ENCODE measurements at regions not wholly inside any gene's neighbourhood (a gene's known extent, or its start where the extent isn't known, plus 50 kb on each side); places are given as distances from the start of the nearest gene placed in this dataset.

DNA sequence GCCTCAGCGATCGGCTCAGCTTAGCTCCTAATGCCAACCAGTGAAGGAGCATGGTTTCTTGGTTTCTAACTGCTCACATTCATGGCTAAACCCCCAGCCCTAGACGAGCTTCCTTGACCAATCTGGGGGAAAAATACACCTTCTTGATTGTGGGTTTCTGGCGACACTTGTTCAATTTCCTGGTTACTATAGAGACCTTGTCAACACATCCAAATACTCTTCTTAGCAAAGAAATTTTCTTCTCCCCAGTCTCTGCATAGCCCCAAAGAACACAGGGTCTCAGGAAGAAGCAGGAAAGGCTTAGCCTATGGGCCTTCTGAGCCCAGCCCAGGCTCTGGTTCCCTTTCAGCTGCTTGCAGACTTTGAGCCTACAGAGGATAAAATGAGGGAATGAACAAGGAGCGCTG, 88.5 kb upstream of the SYT13 start:
- TF ChIP-seq, protein P1, sequence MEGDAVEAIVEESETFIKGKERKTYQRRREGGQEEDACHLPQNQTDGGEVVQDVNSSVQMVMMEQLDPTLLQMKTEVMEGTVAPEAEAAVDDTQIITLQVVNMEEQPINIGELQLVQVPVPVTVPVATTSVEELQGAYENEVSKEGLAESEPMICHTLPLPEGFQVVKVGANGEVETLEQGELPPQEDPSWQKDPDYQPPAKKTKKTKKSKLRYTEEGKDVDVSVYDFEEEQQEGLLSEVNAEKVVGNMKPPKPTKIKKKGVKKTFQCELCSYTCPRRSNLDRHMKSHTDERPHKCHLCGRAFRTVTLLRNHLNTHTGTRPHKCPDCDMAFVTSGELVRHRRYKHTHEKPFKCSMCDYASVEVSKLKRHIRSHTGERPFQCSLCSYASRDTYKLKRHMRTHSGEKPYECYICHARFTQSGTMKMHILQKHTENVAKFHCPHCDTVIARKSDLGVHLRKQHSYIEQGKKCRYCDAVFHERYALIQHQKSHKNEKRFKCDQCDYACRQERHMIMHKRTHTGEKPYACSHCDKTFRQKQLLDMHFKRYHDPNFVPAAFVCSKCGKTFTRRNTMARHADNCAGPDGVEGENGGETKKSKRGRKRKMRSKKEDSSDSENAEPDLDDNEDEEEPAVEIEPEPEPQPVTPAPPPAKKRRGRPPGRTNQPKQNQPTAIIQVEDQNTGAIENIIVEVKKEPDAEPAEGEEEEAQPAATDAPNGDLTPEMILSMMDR (conservative IDR thresholded peaks at IDR 0.05): no peak
- no peak for TF ChIP-seq ZFX (IDR thresholded peaks at IDR 0.05)

Measured in C4-2B (cell line).